Hepatocyte (in vitro differentiated cells): ENCODE measurements at regions not wholly inside any gene's neighbourhood (a gene's known extent, or its start where the extent isn't known, plus 50 kb on each side); places are given as distances from the start of the nearest gene placed in this dataset.

Experiments used
- EZH2 ChIP-seq: fragments of 200-600 bp; sonication (generic); IDR thresholded peaks from 2 replicates; pipeline ENCODE4 v1.6.1; 2016; ENCODE audit warnings: antibody characterized with exemption, mild to moderate bottlenecking, borderline replicate concordance
- TF ChIP-seq, protein P1 (sequence below): fragments of 200-600 bp; sonication (generic); IDR thresholded peaks from 2 replicates; pipeline ENCODE4 v1.5.1; 2016; ENCODE audit warnings: antibody characterized with exemption, mild to moderate bottlenecking; ENCODE audit not compliant: poor library complexity

GRCh38 chr17:22145605-22146178, 453.4 kb downstream of the KCNJ18 start:
- TF ChIP-seq, protein P1, sequence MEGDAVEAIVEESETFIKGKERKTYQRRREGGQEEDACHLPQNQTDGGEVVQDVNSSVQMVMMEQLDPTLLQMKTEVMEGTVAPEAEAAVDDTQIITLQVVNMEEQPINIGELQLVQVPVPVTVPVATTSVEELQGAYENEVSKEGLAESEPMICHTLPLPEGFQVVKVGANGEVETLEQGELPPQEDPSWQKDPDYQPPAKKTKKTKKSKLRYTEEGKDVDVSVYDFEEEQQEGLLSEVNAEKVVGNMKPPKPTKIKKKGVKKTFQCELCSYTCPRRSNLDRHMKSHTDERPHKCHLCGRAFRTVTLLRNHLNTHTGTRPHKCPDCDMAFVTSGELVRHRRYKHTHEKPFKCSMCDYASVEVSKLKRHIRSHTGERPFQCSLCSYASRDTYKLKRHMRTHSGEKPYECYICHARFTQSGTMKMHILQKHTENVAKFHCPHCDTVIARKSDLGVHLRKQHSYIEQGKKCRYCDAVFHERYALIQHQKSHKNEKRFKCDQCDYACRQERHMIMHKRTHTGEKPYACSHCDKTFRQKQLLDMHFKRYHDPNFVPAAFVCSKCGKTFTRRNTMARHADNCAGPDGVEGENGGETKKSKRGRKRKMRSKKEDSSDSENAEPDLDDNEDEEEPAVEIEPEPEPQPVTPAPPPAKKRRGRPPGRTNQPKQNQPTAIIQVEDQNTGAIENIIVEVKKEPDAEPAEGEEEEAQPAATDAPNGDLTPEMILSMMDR: no peak
- no peak for TF ChIP-seq EZH2
